ENCODE measurements at regions not wholly inside any gene's neighbourhood (a gene's known extent, or its start where the extent isn't known, plus 50 kb on each side); places are given as distances from the start of the nearest gene placed in this dataset.
"Not testable (repeated sequence)": the region's sequence is repeated elsewhere in the genome, so short reads cannot be mapped to it uniquely, and the experiment has no call there.

DNA sequence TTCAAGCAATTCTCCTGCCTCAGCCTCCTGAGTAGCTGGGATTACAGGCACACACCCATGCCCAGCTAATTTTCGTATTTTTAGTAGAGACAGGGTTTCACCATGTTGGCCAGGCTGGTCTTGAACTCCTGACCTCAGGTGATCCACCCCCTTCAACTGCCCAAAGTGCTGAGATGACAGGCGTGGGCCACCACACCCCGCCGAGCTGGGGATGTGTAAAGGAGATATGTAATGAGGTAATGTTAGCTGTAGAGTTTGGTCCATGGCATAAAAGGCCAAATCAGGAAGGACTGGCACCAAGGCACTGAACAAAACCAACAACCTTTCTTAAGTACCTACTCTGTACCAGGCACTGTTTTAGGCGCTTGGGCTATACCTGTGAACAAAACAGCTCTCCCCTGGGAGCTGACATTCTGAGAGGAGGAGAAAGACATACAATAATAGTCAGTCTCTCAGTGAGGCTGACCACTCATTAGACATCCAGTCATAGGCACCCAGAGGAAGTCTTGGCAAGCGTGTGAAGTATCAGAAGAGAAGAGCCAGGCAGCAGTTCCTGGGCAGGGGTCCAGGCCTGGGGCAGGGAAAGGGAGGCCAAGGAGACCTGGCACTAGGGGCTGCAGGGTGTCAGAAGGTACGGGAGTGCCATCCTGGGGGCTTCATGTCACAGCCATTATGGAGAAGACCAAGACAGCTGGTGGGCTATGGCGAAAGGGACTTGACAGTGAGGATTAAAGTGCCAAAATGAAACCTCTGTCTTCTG lies 164.8 kb upstream of the DTNBP1 start:
- no peak for DNase-seq

DNA sequence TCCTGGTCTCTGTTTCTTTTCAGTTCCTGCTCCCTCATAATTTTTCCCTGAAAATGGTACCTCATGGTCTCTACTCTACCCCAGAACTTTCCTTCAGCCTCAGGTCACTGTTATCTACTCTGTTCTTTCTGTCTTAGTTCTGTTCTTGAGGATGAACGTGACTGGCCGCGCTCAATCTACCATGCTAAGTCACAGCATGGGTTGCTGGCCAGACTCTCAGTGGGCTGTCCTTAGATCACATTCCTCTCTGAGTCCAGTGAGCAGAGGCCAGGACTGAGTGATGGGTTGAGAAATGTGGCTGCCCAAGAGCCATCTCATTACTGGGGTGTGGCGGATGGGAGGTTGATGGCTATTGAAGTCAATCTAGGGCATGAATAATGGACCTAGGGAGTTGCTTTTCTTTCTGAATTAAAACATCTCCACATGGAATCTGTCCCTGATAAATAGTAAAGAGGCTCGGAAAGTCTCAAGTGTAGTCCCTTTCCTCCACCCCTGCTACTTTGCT lies 164.0 kb upstream of the DTNBP1 start:
- no peak for DNase-seq

DNA sequence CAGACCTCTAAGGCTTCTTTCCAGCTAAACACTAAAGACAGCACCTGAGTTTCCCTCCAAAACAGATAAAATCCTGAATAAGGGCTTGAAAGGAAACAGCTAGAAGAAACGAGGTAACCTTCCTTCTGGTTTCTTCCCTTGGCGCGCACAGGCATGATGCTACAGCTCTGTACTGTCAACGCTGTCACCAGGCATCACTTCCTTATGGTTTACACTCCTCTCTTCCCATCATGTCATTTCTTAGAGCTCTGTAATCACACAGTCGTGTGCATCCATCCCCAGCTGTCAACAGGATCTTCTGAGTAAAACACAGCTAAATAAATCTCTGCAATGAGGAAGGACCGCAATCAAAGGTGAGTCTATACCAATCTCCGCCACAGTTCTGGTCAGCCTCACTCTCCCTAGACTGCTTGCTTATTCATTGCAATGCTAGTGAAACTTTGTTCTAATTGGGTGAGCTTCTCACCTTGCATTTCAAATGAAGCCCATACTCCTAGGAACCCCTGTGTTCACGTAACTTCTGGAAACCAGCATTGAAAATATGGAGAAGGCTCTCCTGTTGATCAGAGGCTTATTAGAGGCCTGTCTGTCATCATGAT lies 162.6 kb upstream of the DTNBP1 start:
- DNase-seq: no peak

DNA sequence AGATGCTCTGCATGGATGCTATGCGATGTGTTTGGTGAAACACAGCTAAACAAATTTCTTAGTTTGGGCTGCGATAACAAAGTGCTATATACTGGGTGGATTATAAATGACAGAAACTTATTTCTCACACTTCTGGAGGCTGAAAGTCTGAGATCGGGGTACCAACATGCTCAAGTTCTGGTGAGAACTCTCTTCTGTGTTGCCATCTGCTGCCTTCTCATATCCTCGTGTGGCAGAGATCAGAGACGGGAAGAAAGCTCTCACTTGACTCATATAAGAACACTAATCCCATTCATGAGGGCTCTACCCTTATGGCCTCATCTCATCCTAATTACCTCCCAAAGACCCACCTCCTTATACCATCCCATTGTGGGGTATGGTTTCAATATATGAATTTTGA lies 162.0 kb upstream of the DTNBP1 start:
- no peak for DNase-seq

DNA sequence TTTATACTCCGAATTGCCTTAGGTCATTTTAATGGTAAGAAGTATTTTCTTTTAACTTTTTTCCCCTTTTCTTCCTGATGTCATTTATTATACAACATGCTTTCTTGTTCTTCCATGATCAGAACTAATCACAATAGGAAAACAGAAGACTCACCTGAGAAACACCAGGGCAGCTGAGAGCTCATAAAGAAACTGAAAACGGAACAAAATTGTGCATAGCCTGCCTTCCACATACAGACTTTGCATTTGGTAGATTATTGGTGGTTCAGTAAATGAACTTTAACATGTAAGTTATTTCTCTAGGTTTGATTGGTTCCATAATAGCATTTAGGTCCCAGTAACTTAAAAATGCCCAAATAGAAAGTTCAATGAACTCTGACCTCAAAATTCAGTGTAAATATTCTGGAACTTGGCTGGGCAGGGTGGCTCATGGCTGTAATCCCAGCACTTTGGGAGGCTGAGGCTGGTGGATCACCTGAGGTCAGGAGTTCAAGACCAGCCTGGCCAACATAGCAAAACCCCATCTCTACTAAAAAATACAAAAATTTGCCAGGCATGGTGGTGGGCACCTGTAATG lies 161.1 kb upstream of the DTNBP1 start:
- no peak for DNase-seq

DNA sequence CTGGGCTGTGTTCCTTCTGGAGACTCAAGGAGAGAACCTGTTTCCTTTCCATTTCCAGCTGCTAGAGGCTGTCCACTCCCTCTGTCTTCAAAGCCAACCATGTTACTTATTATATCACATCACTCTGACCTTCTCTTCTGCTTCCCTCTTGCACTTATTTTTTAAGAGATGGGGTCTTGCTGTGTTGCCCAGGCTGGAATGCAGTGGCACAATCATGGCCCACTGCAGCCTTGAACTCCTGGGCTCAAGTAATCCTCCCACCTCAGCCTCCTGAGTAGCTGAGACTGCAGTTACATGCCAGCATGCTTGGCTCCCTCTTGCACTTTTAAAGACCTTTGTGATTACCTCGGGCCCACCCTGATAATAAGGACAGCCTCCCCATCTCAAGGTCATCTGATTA lies 160.0 kb upstream of the DTNBP1 start:
- no peak for DNase-seq

DNA sequence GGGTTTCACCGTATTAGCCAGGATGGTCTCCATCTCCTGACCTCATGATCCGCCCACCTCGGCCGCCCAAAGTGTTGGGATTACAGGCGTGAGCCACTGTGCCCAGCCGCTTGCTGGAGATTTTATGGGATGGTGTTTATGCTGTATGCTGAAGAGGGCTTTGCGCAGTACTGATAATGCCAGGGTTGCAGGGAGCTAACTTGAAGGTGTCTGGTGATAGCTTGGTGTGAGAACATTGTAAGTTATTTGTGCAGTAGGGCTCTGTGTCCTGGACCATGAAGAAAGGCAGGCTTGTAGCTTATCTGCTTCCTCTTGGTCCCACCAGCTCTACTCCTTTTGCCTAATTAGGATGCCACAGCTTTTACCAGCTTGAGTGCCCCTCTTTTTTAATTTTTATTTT lies 157.0 kb upstream of the DTNBP1 start:
- no peak for DNase-seq

DNA sequence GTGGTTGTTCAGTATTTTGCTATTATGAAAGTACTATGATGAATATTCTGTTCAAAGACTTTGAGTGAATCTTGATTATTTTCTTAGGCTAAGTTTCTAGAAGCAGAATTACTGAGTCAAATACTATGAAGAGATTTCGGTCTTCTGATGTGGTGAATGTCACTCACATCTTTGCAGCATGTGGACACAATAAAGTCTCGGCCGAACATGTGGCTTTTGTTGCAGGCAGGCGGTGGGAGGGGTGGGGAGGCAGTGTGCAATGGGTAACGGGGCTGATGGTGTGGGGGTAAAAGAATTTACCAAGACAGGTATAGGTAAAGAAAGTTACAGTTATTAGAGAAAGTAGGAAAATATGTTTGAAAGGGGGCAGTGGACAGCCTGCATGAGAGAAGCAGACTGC lies 156.4 kb upstream of the DTNBP1 start:
- no peak for DNase-seq

DNA sequence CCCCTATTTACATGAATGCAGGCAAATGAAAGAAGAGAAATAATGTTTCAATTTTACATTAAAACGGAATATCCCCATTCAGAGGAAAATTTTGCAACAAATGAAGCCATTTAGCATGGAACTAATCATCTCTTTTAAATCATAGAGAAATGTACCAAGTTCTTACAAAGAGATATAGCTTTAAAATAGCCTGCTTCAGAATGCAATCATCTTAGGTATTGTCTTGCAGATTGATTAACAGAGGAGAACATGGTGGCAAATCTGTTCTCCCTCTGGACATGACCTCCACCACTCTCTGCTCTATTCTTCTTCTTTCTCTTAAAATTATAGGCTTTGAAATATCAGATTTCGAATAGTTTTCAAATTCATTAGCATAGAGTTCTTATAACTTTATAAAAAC lies 155.7 kb upstream of the DTNBP1 start:
- no peak for DNase-seq

DNA sequence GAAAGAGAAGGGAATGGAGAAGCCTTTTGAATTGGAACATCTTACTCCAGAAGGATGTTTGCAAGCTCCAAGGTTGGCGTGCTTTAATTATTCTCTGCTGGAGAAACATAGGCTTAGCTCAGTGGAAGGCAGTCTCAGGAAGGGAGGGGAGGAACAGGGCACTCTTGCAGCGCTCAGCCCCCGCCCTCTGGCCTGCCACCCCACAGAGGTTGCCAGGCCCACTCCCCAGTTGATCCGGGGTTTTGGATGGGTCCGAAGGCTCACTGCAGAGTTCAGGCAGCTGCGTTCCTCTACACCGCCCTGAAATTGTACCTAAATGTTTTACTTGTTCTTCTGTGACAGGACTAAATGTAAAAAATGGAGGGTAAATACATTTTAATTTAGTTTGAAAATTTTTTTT lies 155.2 kb upstream of the DTNBP1 start:
- no peak for DNase-seq

DNA sequence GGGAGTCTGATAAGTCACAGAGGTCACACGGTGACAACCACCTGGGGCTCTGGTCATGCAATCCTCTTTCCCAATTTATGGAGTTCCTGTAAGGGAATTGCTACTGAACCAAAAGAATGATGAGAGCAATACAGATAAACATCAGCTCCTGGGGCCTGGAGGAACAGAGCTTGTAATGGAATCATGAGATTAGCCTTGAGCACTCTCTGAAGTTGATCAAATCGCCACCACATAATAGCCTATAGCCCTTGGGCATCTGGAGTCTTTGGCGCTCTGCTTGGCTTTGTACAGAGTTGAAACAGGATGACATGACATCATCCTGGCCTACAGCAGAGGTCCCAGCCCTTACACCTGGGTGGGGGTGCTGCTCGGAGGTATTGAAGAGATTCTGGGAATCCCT lies 154.3 kb upstream of the DTNBP1 start:
- DNase-seq: no peak

DNA sequence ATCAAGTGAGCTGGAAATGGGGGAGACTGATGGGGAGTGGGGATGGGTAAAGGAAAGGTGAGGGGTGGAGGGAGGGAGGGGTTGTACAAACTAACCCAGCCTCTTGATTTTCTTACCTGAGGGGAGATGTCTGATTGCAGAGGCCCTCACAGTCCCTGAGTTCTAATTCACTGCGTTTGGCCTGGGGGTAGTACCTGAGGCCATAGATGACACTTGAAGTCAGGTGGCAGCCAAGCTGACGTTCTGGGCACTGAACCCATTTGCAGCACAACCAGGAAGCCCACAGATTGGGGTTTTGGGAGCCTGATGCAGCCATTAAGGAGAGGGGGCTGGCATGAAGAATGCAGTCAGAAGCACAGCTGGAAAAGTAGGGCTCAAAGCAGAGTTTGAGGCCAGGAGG lies 153.8 kb upstream of the DTNBP1 start:
- DNase-seq: no peak

DNA sequence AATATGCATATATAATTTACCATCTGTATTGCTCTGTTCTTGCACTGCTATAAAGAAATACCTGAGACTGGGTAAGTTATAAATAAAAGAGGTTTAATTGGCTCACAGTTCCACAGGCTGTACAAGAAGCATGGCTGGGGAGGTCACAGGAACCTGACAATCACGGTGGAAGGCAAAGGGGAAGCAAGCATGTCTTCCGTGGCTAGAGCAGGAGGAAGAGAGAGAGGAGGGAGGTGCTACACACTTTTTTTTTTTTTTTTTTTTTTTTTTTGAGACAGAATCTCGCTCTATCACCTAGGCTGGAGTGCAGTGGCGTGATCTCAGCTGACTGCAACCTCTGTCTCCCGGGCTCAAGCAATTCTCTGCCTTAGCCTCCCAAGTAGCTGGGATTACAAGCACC lies 150.9 kb upstream of the DTNBP1 start:
- DNase-seq: not testable (repeated sequence)

DNA sequence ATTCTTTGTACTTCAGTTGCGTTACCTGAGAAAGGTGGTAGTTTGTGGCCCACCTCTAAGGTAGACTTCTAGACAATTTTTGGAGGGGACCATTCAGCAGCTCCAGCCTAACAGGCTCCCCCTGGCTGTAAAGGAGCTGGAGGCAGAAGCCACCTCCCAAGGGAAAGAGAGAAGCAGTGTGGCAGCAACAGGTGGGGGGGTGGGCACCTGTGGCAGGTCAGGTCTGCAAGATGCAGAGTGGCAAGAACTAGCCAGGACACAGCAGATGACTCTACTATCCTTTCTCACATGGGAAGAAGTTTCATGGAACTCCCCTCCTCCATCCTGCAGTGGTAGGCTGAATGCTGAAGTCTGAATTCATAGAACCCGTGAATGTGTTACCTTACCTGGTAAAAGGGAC lies 148.3 kb upstream of the DTNBP1 start:
- no peak for DNase-seq

DNA sequence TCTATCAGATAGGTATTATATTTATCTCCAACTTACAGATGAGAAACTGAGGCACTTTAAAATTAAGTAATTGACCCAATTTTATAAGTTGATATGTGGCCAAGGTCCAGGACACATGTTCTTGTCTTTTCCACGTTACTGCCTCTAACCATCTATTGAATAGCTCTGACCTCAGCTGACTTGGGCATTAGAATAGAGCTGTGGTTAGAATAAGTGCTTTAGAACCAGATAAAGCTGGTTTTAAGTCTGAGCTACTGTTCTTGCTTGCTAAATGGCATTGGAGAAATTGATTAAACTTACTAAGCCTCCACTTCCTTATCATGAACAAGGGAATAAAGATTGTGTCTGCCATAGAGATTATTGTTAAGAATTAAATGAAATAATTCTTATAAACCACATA lies 147.8 kb upstream of the DTNBP1 start:
- DNase-seq: no peak

DNA sequence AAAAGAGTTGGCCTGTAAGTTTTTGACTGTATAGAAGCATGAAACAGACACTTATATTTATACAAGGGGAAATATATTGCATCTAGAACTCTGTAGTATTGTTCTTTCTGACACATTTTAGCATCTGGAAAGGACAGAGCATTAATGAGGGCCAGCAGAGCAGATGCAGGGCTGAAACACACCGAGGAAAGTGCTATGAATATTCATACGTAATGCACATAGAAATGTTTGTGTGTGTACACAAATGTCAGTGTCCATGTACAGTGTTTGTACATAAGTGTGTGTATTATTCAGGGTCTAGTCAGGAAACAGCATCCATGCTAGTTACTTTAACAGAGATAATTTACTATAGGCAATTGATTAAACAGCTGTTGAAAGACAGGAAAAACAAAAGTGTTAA lies 146.5 kb upstream of the DTNBP1 start:
- no peak for DNase-seq

DNA sequence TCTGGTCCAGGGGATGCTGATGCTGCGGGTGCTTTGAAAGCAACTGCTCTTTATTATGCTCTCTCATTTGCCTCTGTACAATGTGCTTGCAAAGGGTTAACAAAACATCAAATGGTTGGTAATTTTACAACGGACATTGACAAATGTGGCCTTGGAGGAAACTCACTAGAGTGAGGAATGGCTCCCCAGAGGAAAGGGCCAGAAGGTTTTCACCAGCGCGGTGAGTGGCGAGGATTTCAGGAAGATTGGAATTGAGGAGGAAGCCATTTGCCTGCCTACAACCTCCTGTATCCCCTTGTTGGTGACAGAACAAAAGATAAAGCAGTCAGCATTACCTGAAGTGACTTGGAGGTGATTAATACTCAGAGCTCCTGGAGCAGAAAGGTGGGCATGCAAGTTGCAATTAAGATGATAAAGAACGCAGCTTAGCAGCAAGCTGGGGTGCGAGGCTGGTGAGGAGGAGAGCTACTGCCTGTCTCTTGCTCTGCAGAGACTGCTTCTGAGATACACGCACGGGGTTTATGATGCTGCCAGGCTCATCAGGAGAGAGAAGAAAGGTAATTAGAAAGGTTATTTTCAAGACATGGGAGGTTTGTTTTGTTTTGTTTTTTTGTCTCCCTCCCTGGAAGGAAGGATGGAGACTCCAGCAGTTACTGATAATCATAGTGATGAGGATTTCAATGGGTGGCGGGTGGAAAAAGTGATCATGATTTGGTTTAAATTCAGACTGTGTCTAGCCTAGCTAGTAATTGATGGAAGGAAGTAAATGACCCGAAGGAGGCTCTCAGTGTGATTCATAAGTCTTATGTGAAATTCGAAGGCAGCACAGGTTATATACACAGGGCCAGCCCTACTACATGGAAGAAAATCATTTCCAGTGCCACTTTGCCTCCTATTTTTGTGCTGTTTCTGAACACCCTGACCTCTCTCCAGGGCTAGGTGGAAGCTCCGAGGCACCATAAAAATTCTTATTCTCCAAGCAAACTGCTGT lies 141.6 kb upstream of the DTNBP1 start:
- no peak for DNase-seq

DNA sequence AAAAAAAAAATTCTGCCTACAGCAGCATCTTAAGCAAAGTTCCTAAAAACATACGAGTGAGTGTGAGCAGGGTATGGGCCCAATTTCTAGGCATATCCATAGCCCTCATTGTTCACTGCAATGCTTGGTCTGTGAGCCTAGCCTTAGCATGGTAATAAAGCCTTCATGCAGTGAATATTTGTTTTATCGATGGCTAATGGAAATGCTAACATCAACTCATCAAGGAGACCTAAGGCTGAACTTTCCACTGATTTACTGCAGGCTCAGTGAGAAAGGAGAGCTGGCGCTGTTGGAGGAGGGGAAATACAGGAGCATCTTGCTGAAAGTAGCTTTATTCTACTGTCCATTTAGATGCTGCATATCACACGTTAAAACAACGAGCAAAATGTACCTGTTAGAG lies 139.6 kb upstream of the DTNBP1 start:
- DNase-seq: no peak

DNA sequence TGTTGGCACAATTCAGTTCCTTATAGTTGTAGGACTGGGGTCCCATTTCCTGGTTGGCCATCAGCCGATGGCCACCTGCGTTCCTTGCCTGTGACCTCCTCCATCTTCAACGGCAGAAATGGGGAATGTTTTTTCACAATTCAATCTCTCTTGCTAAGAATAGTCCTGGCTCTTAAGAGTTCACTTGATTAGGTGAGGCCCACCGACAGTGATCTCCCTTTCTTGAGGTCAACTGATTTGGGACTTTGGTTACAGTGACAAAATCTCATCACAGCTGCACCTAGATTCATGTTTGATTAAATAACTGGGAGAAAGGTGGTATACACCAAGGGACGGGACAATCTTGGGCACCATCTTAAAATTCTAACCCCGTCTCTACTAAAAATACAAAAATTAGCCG lies 139.1 kb upstream of the DTNBP1 start:
- no peak for DNase-seq

DNA sequence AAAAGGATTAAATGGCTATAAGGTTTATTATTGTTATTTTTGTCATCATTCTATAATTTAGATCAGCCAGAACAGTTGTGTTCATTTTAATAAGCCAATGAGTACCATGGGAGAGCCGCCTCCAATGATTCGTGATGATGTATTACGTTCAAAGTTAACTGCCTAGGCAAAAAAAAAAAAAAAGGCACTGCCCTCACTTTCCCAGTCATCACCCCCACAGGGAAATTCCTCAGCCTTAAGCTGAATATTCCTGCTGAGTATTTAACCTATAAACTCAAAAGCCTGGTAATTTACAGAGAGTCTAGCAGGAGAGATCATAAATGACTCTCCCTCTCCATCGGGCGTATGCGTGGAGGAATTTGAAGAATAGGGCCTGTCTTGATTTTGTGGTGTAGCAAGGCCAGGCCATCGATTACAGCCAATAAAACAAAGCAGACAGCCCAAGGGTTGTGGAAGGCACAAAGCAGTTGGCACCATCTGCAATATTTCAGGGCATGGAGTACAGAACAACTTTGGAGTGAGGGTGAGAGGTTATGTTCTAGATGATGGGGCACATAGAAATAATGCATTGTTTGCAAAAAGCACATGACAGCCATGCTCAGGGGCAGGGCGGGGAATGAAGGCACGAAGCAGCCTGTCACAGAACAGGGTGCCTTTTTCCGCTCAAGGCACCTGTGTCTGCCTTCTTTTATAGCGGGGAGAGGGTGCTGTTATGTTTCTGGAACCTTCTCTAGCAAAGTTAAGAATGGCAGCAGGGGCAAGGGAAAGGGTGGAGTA lies 138.2 kb upstream of the DTNBP1 start:
- no peak for DNase-seq

DNA sequence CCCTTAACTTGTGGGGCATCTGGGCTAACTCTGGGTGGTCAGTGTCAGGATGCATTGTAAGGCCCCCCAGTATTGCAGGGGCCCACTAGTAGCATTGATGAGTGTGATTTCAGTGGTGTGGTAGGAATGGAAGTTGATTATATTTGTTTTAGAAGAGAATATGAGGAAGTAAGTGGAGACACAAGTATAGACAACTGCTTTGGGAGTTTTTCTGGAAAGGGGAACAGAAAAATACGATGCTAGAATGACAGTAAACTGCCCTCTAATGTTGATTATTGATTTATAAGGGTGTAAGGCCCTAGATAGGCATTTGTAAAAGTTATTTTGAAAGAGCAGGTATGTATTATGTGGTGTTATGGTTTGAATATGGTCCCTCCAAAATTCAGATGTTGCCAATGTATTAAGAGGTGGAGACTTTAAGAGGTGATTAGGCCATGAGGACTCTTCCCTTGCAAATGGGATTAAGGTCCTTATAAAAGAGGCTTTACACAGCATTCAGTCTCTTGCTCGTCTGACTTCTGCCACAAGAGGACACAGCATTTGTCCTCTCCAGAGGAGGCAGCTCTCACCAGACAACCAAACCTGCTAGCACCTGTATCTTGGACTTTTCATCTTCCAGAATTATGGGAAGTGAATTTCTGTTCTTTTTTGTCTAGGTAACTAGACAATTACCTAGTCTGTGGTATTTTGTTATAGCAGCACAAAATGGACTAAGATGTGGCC lies 135.9 kb upstream of the DTNBP1 start:
- DNase-seq: no peak

DNA sequence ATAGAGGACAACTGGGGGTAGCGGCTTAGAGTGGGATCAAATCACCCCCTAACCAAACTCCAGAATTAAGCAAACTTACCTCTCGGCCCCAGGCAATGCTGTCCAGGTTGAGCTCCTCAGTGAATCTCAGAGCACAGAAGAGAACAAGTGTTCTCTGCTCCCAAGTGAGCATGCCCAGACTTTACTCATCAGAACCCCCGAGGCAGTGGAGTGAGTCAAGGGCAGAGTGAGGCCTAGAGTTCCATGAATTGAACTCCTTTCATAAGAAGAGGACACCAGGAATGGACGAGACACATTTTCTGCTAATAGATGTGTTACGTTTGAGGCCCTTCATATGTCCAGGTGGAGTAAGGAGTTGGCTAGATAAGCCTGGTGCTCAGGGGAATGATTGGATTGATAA lies 134.0 kb upstream of the DTNBP1 start:
- DNase-seq: no peak
